ENCODE measurements at regions not wholly inside any gene's neighbourhood (a gene's known extent, or its start where the extent isn't known, plus 50 kb on each side); places are given as distances from the start of the nearest gene placed in this dataset.

DNA sequence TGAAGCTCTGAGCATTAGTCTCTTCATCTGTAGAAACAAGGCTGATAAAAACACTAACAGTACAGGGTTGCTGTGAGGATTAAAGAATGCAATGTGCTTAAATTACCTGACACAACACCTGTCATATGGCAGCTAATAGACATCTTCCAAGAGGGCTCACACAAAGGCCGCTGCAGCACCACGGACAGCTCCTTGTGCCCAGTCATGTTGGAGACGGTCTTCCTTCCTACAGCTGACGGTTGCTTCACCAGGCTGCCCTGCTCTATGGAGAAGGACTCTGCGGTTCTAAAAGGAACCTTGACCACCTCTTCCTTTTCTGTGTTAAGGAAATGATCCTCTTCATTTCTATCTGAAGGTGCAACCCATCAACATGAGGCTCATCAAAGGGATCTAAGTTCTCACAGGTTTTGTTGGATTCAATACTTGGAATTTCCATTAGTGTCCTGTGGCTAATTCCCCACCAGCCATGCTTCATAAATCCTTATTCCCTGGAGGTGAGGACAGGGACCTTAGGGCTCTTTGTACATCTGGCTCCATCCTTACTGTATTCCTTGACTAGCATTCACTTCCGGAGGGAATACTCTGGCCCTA, 138.9 kb upstream of the CES5A start (continued):
- TF ChIP-seq ZNF232 (CRISPR knock-in tag; IDR thresholded peaks at IDR 0.05) (peak; percentile 86; the same call in 1 of the 2 replicates), OVOL2 (CRISPR knock-in tag; IDR thresholded peaks at IDR 0.05; ENCODE audit: borderline replicate concordance) (no peak), NR3C1 (CRISPR knock-in tag; conservative IDR thresholded peaks at IDR 0.05; ENCODE audit: low read depth) (no peak), ZNF396 (CRISPR knock-in tag; IDR thresholded peaks at IDR 0.05; ENCODE audit: borderline replicate concordance) (peak; percentile 51; the same call in 1 of the 2 replicates), TP53 (CRISPR knock-in tag; IDR thresholded peaks at IDR 0.05) (no peak), FOXK1 (CRISPR knock-in tag; IDR thresholded peaks at IDR 0.05) (peak; percentile 76; the same call in 1 of the 2 replicates), ATF1 (CRISPR knock-in tag; IDR thresholded peaks at IDR 0.05) (no peak), RELA (CRISPR knock-in tag; IDR thresholded peaks at IDR 0.05; ENCODE audit: borderline replicate concordance) (no peak), JAZF1 (CRISPR knock-in tag; IDR thresholded peaks at IDR 0.05) (no peak), ZNF138 (CRISPR knock-in tag; conservative IDR thresholded peaks at IDR 0.05) (no peak), NR1H2 (CRISPR knock-in tag; IDR thresholded peaks at IDR 0.05) (no peak), FOXJ3 (CRISPR knock-in tag; IDR thresholded peaks at IDR 0.05; ENCODE audit: borderline replicate concordance) (no peak), JUN (CRISPR knock-in tag; IDR thresholded peaks at IDR 0.05) (0 out of 2 replicates have a peak, but pooled peaks have one; percentile 68), IRF2 (CRISPR knock-in tag; IDR thresholded peaks at IDR 0.05; ENCODE audit: borderline replicate concordance, low read depth) (no peak), TEAD4 (CRISPR knock-in tag; IDR thresholded peaks at IDR 0.05) (peak; percentile 85; the same call in 1 of the 2 replicates), SMAD4 (CRISPR knock-in tag; IDR thresholded peaks at IDR 0.05) (0 out of 2 replicates have a peak, but pooled peaks have one; percentile 28), NFATC4 (CRISPR knock-in tag; IDR thresholded peaks at IDR 0.05) (no peak), ZNF121 (CRISPR knock-in tag; IDR thresholded peaks at IDR 0.05) (no peak)
- TF ChIP-seq, protein P1, sequence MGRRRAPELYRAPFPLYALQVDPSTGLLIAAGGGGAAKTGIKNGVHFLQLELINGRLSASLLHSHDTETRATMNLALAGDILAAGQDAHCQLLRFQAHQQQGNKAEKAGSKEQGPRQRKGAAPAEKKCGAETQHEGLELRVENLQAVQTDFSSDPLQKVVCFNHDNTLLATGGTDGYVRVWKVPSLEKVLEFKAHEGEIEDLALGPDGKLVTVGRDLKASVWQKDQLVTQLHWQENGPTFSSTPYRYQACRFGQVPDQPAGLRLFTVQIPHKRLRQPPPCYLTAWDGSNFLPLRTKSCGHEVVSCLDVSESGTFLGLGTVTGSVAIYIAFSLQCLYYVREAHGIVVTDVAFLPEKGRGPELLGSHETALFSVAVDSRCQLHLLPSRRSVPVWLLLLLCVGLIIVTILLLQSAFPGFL (CRISPR knock-in tag; IDR thresholded peaks at IDR 0.05; ENCODE audit: borderline replicate concordance) = no peak
- TF ChIP-seq, protein P2, sequence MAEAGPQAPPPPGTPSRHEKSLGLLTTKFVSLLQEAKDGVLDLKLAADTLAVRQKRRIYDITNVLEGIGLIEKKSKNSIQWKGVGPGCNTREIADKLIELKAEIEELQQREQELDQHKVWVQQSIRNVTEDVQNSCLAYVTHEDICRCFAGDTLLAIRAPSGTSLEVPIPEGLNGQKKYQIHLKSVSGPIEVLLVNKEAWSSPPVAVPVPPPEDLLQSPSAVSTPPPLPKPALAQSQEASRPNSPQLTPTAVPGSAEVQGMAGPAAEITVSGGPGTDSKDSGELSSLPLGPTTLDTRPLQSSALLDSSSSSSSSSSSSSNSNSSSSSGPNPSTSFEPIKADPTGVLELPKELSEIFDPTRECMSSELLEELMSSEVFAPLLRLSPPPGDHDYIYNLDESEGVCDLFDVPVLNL (CRISPR knock-in tag; IDR thresholded peaks at IDR 0.05; ENCODE audit: borderline replicate concordance, low read depth) = no peak
- TF ChIP-seq, protein P3, sequence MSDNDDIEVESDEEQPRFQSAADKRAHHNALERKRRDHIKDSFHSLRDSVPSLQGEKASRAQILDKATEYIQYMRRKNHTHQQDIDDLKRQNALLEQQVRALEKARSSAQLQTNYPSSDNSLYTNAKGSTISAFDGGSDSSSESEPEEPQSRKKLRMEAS (CRISPR knock-in tag; IDR thresholded peaks at IDR 0.05) = peak; percentile 49; the same call in 1 of the 2 replicates
- TF ChIP-seq, protein P4, sequence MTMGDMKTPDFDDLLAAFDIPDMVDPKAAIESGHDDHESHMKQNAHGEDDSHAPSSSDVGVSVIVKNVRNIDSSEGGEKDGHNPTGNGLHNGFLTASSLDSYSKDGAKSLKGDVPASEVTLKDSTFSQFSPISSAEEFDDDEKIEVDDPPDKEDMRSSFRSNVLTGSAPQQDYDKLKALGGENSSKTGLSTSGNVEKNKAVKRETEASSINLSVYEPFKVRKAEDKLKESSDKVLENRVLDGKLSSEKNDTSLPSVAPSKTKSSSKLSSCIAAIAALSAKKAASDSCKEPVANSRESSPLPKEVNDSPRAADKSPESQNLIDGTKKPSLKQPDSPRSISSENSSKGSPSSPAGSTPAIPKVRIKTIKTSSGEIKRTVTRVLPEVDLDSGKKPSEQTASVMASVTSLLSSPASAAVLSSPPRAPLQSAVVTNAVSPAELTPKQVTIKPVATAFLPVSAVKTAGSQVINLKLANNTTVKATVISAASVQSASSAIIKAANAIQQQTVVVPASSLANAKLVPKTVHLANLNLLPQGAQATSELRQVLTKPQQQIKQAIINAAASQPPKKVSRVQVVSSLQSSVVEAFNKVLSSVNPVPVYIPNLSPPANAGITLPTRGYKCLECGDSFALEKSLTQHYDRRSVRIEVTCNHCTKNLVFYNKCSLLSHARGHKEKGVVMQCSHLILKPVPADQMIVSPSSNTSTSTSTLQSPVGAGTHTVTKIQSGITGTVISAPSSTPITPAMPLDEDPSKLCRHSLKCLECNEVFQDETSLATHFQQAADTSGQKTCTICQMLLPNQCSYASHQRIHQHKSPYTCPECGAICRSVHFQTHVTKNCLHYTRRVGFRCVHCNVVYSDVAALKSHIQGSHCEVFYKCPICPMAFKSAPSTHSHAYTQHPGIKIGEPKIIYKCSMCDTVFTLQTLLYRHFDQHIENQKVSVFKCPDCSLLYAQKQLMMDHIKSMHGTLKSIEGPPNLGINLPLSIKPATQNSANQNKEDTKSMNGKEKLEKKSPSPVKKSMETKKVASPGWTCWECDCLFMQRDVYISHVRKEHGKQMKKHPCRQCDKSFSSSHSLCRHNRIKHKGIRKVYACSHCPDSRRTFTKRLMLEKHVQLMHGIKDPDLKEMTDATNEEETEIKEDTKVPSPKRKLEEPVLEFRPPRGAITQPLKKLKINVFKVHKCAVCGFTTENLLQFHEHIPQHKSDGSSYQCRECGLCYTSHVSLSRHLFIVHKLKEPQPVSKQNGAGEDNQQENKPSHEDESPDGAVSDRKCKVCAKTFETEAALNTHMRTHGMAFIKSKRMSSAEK (CRISPR knock-in tag; IDR thresholded peaks at IDR 0.05; ENCODE audit: borderline replicate concordance) = no peak
- TF ChIP-seq, protein P5, sequence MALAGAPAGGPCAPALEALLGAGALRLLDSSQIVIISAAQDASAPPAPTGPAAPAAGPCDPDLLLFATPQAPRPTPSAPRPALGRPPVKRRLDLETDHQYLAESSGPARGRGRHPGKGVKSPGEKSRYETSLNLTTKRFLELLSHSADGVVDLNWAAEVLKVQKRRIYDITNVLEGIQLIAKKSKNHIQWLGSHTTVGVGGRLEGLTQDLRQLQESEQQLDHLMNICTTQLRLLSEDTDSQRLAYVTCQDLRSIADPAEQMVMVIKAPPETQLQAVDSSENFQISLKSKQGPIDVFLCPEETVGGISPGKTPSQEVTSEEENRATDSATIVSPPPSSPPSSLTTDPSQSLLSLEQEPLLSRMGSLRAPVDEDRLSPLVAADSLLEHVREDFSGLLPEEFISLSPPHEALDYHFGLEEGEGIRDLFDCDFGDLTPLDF (CRISPR knock-in tag; IDR thresholded peaks at IDR 0.05) = 0 out of 2 replicates have a peak, but pooled peaks have one; percentile 52
- TF ChIP-seq, protein P6, sequence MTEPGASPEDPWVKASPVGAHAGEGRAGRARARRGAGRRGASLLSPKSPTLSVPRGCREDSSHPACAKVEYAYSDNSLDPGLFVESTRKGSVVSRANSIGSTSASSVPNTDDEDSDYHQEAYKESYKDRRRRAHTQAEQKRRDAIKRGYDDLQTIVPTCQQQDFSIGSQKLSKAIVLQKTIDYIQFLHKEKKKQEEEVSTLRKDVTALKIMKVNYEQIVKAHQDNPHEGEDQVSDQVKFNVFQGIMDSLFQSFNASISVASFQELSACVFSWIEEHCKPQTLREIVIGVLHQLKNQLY (CRISPR knock-in tag; IDR thresholded peaks at IDR 0.05) = no peak
- TF ChIP-seq, protein P7, sequence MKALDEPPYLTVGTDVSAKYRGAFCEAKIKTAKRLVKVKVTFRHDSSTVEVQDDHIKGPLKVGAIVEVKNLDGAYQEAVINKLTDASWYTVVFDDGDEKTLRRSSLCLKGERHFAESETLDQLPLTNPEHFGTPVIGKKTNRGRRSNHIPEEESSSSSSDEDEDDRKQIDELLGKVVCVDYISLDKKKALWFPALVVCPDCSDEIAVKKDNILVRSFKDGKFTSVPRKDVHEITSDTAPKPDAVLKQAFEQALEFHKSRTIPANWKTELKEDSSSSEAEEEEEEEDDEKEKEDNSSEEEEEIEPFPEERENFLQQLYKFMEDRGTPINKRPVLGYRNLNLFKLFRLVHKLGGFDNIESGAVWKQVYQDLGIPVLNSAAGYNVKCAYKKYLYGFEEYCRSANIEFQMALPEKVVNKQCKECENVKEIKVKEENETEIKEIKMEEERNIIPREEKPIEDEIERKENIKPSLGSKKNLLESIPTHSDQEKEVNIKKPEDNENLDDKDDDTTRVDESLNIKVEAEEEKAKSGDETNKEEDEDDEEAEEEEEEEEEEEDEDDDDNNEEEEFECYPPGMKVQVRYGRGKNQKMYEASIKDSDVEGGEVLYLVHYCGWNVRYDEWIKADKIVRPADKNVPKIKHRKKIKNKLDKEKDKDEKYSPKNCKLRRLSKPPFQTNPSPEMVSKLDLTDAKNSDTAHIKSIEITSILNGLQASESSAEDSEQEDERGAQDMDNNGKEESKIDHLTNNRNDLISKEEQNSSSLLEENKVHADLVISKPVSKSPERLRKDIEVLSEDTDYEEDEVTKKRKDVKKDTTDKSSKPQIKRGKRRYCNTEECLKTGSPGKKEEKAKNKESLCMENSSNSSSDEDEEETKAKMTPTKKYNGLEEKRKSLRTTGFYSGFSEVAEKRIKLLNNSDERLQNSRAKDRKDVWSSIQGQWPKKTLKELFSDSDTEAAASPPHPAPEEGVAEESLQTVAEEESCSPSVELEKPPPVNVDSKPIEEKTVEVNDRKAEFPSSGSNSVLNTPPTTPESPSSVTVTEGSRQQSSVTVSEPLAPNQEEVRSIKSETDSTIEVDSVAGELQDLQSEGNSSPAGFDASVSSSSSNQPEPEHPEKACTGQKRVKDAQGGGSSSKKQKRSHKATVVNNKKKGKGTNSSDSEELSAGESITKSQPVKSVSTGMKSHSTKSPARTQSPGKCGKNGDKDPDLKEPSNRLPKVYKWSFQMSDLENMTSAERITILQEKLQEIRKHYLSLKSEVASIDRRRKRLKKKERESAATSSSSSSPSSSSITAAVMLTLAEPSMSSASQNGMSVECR (CRISPR knock-in tag; IDR thresholded peaks at IDR 0.05; ENCODE audit: borderline replicate concordance) = peak; percentile 93
